22Rv1 (cell line): ENCODE measurements at regions not wholly inside any gene's neighbourhood (a gene's known extent, or its start where the extent isn't known, plus 50 kb on each side); places are given as distances from the start of the nearest gene placed in this dataset.

Experiments
- CTCF ChIP-seq: fragments of 450-650 bp; IDR thresholded peaks from 2 replicates; pipeline ENCODE4 v1.5.1; 2017; ENCODE audit warnings: mild to moderate bottlenecking
- ZFX ChIP-seq: fragments of 450-650 bp; IDR thresholded peaks from 2 replicates; pipeline ENCODE4 v1.6.1; 2017; ENCODE audit warnings: antibody characterized with exemption, borderline replicate concordance

- no peak for TF ChIP-seq CTCF
- TF ChIP-seq ZFX, result no peak
Observed at GRCh38 chrX:69324851-69325250, 159.6 kb upstream of the PJA1 start.
